Suppressor macrophage treated with lipopolysaccharide for 4 hours (primary cell): ENCODE measurements at regions not wholly inside any gene's neighbourhood (a gene's known extent, or its start where the extent isn't known, plus 50 kb on each side); places are given as distances from the start of the nearest gene placed in this dataset.
"Not testable (repeated sequence)": the region's sequence is repeated elsewhere in the genome, so short reads cannot be mapped to it uniquely, and the experiment has no call there.

ENCODE experiments used
- DNase-seq: peaks from one replicate; pipeline ENCODE4 v3.0.0-alpha.2; 2020

GRCh38 chr20:30593572-30593971 lies 663.9 kb upstream of the DEFB115 start:
- no peak for DNase-seq

- DNase-seq = no peak
These were observed 663.4 kb upstream of the DEFB115 start for GRCh38 chr20:30594112-30594511.

GRCh38 chr20:30595698-30596097 lies 661.8 kb upstream of the DEFB115 start:
- no peak for DNase-seq

GRCh38 chr20:30597429-30597828 lies 660.0 kb upstream of the DEFB115 start:
- DNase-seq = not testable (repeated sequence)

- no peak for DNase-seq
These were observed 658.8 kb upstream of the DEFB115 start for GRCh38 chr20:30598460-30599230.

- DNase-seq = no peak
These were observed 657.5 kb upstream of the DEFB115 start for GRCh38 chr20:30599990-30600389.

GRCh38 chr20:30601974-30602373 lies 655.5 kb upstream of the DEFB115 start:
- no peak for DNase-seq

GRCh38 chr20:30602424-30602823 lies 655.0 kb upstream of the DEFB115 start:
- no peak for DNase-seq

- DNase-seq = no peak
These were observed 650.5 kb upstream of the DEFB115 start for GRCh38 chr20:30606990-30607389.

- DNase-seq = no peak
These were observed 647.3 kb upstream of the DEFB115 start for GRCh38 chr20:30610029-30610693.

- no peak for DNase-seq
These were observed 646.7 kb upstream of the DEFB115 start for GRCh38 chr20:30610751-30611150.

GRCh38 chr20:30611239-30611984 lies 646.1 kb upstream of the DEFB115 start:
- DNase-seq = no peak

- DNase-seq = no peak
These were observed 645.1 kb upstream of the DEFB115 start for GRCh38 chr20:30612344-30612743.

- not testable (repeated sequence) for DNase-seq
These were observed 636.1 kb upstream of the DEFB115 start for GRCh38 chr20:30621346-30621745.

- DNase-seq = not testable (repeated sequence)
These were observed 633.2 kb upstream of the DEFB115 start for GRCh38 chr20:30624310-30624709.

- not testable (repeated sequence) for DNase-seq
These were observed 628.1 kb upstream of the DEFB115 start for GRCh38 chr20:30629376-30629775.

GRCh38 chr20:30630761-30631160 lies 626.7 kb upstream of the DEFB115 start:
- no peak for DNase-seq

- not testable (repeated sequence) for DNase-seq
These were observed 626.1 kb upstream of the DEFB115 start for GRCh38 chr20:30631261-30631789.

GRCh38 chr20:30632773-30633172 lies 624.7 kb upstream of the DEFB115 start:
- not testable (repeated sequence) for DNase-seq

- not testable (repeated sequence) for DNase-seq
These were observed 615.9 kb upstream of the DEFB115 start for GRCh38 chr20:30641522-30641921.

- DNase-seq = not testable (repeated sequence)
These were observed 596.5 kb upstream of the DEFB115 start for GRCh38 chr20:30660982-30661381.

- DNase-seq = not testable (repeated sequence)
These were observed 589.0 kb upstream of the DEFB115 start for GRCh38 chr20:30668418-30668817.

- DNase-seq = not testable (repeated sequence)
These were observed 588.0 kb upstream of the DEFB115 start for GRCh38 chr20:30669330-30670029.
